Osteocyte (in vitro differentiated cells): ENCODE measurements at regions not wholly inside any gene's neighbourhood (a gene's known extent, or its start where the extent isn't known, plus 50 kb on each side); places are given as distances from the start of the nearest gene placed in this dataset.

ENCODE experiments used
- DNase-seq: peaks from one replicate; pipeline ENCODE4 v3.0.0; 2021; ENCODE audit warnings: mixed read lengths; ENCODE audit not compliant: unreplicated experiment; ENCODE audit errors: extremely low spot score
- H3K27ac Mint-ChIP-seq: one replicate; pipeline ENCODE4 v1.8.0; 2021; ENCODE audit warnings: mild to moderate bottlenecking, mixed read lengths; ENCODE audit not compliant: unreplicated experiment
- H3K27me3 Mint-ChIP-seq: one replicate; pipeline ENCODE4 v1.8.0; 2021; ENCODE audit warnings: mixed read lengths; ENCODE audit not compliant: unreplicated experiment
- H3K36me3 Mint-ChIP-seq: one replicate; pipeline ENCODE4 v1.8.0; 2021; ENCODE audit warnings: mixed read lengths; ENCODE audit not compliant: unreplicated experiment
- H3K4me1 Mint-ChIP-seq: one replicate; pipeline ENCODE4 v1.8.0; 2021; ENCODE audit warnings: mixed read lengths; ENCODE audit not compliant: unreplicated experiment
- H3K4me3 Mint-ChIP-seq: one replicate; pipeline ENCODE4 v1.8.0; 2021; ENCODE audit warnings: mild to moderate bottlenecking, moderate library complexity, mixed read lengths; ENCODE audit not compliant: unreplicated experiment
- H3K9me3 Mint-ChIP-seq: one replicate; pipeline ENCODE4 v1.8.0; 2021; ENCODE audit warnings: mixed read lengths; ENCODE audit not compliant: unreplicated experiment
- CTCF ChIP-seq: fragments of 200-600 bp; sonication (generic); IDR thresholded peaks from 2 replicates; pipeline ENCODE4 v1.5.0; 2021; ENCODE audit warnings: antibody characterized with exemption, mild to moderate bottlenecking, moderate library complexity

GRCh38 chr13:103539265-103539664 is 473.0 kb upstream of the SLC10A2 start:
- no peak for DNase-seq
- Mint-ChIP-seq H3K9me3 (peaks cover 15% of the 10 kb centered on the region), H3K4me1 (no peaks in the 10 kb centered on the region), H3K4me3 (no peak overlapping the region), H3K27ac (no peak overlapping the region), H3K27me3 (no peaks in the 10 kb centered on the region), H3K36me3 (peaks cover 2% of the 10 kb centered on the region)
- TF ChIP-seq CTCF = no peak

GRCh38 chr13:103537616-103538015 is 471.4 kb upstream of the SLC10A2 start:
- H3K9me3 Mint-ChIP-seq = peaks cover under 1% of the 10 kb centered on the region
- H3K27me3 Mint-ChIP-seq = no peaks in the 10 kb centered on the region
- no peak for TF ChIP-seq CTCF
- H3K36me3 Mint-ChIP-seq = no peaks in the 10 kb centered on the region
- no peak for DNase-seq
- H3K27ac Mint-ChIP-seq = no peak overlapping the region
- no peaks in the 10 kb centered on the region for H3K4me1 Mint-ChIP-seq
- H3K4me3 Mint-ChIP-seq = no peak overlapping the region

GRCh38 chr13:103531278-103531677 is 465.1 kb upstream of the SLC10A2 start:
- no peak for TF ChIP-seq CTCF
- no peak overlapping the region for H3K4me3 Mint-ChIP-seq
- H3K27me3 Mint-ChIP-seq = no peaks in the 10 kb centered on the region
- H3K27ac Mint-ChIP-seq = no peak overlapping the region
- H3K36me3 Mint-ChIP-seq = no peaks in the 10 kb centered on the region
- DNase-seq = no peak
- H3K4me1 Mint-ChIP-seq = no peaks in the 10 kb centered on the region
- H3K9me3 Mint-ChIP-seq = no peaks in the 10 kb centered on the region

GRCh38 chr13:103528437-103528836 is 462.2 kb upstream of the SLC10A2 start:
- no peaks in the 10 kb centered on the region for H3K36me3 Mint-ChIP-seq
- no peaks in the 10 kb centered on the region for H3K9me3 Mint-ChIP-seq
- H3K27me3 Mint-ChIP-seq = no peaks in the 10 kb centered on the region
- TF ChIP-seq CTCF = no peak
- no peaks in the 10 kb centered on the region for H3K4me1 Mint-ChIP-seq
- DNase-seq = no peak
- no peak overlapping the region for H3K4me3 Mint-ChIP-seq
- no peak overlapping the region for H3K27ac Mint-ChIP-seq

- H3K36me3 Mint-ChIP-seq = no peaks in the 10 kb centered on the region
- no peak for TF ChIP-seq CTCF
- DNase-seq = no peak
- no peaks in the 10 kb centered on the region for H3K9me3 Mint-ChIP-seq
- H3K27me3 Mint-ChIP-seq = no peaks in the 10 kb centered on the region
- H3K27ac Mint-ChIP-seq = no peak overlapping the region
- no peak overlapping the region for H3K4me3 Mint-ChIP-seq
- no peaks in the 10 kb centered on the region for H3K4me1 Mint-ChIP-seq
Observed at GRCh38 chr13:103525530-103525929, 459.3 kb upstream of the SLC10A2 start.
